GM23338 (cell line): ENCODE measurements at regions not wholly inside any gene's neighbourhood (a gene's known extent, or its start where the extent isn't known, plus 50 kb on each side); places are given as distances from the start of the nearest gene placed in this dataset.

Source experiments
- CTCF ChIP-seq, 2 experiments: fragments of 200-600 bp in 1 of 2; sonication (generic) in 1 of 2; conservative IDR thresholded peaks; 2 replicates each; pipeline versions ENCODE4 v1.5.1 to v1.6.1; 2016 to 2017; ENCODE audit warnings: antibody characterized with exemption in 2 of 2, low read depth in 2 of 2, mild to moderate bottlenecking in 2 of 2, moderate library complexity in 1 of 2
- EZH2 ChIP-seq: fragments of 200-600 bp; sonication (generic); IDR thresholded peaks from one replicate; pipeline ENCODE4 v1.8.0; 2017; ENCODE audit warnings: antibody characterized with exemption, mild to moderate bottlenecking, low read depth; ENCODE audit not compliant: unreplicated experiment
- EZH2phosphoT487 ChIP-seq: fragments of 200-600 bp; sonication (generic); IDR thresholded peaks from one replicate; pipeline ENCODE4 v1.8.1; 2018; ENCODE audit warnings: antibody characterized with exemption; ENCODE audit not compliant: unreplicated experiment
- POLR2AphosphoS5 ChIP-seq: IDR thresholded peaks from 2 replicates; pipeline ENCODE4 v1.6.1; 2016; ENCODE audit warnings: antibody characterized with exemption, low read depth

GRCh38 chr5:164392531-164392930, 887.1 kb downstream of the MAT2B start:
- TF ChIP-seq EZH2 (no peak), EZH2phosphoT487 (no peak), CTCF (conservative IDR thresholded peaks at IDR 0.05; ENCODE audit: low read depth in 2 of 2) (no peak), POLR2AphosphoS5 (no peak)
